Neural cell (in vitro differentiated cells): ENCODE measurements at regions not wholly inside any gene's neighbourhood (a gene's known extent, or its start where the extent isn't known, plus 50 kb on each side); places are given as distances from the start of the nearest gene placed in this dataset.

ENCODE experiments used
- H2AFZ ChIP-seq: fragments of 200-600, 300-800 bp; sonication (generic), shearing (Covaris generic); 2 replicates; pipeline ENCODE4 v1.6.0; 2014; ENCODE audit warnings: low read depth, mild to moderate bottlenecking, antibody characterized with exemption, low read length, moderate library complexity
- H3F3A ChIP-seq: fragments of 200-600 bp; shearing (Covaris generic); 2 replicates; pipeline ENCODE4 v1.6.1; 2016; ENCODE audit warnings: mild to moderate bottlenecking, moderate library complexity, mixed read lengths, antibody characterized with exemption, low read length; ENCODE audit not compliant: insufficient read depth, poor library complexity, severe bottlenecking
- H3K27ac ChIP-seq: fragments of 200-600, 300-800 bp; sonication (generic), shearing (Covaris generic); 2 replicates; pipeline ENCODE4 v1.5.1; 2014; ENCODE audit warnings: mild to moderate bottlenecking, low read length, moderate library complexity
- H3K27me3 ChIP-seq: fragments of 300-800, 200-600 bp; sonication (generic), shearing (Covaris generic); 2 replicates; pipeline ENCODE4 v1.6.0; 2014; ENCODE audit warnings: mild to moderate bottlenecking, low read depth, low read length, moderate library complexity; ENCODE audit not compliant: insufficient read depth
- H3K36me3 ChIP-seq: fragments of 300-800, 200-600 bp; sonication (generic), shearing (Covaris generic); 2 replicates; pipeline ENCODE4 v1.5.1; 2014; ENCODE audit warnings: mild to moderate bottlenecking, antibody characterized with exemption, low read length, moderate library complexity; ENCODE audit not compliant: insufficient read depth
- H3K4me2 ChIP-seq: fragments of 300-800, 200-600 bp; sonication (generic), shearing (Covaris generic); 2 replicates; pipeline ENCODE4 v1.6.0; 2014; ENCODE audit warnings: mild to moderate bottlenecking, low read length
- H3K4me3 ChIP-seq: fragments of 300-800, 200-600 bp; sonication (generic), shearing (Covaris generic); 2 replicates; pipeline ENCODE4 v1.5.1; 2014; ENCODE audit warnings: mild to moderate bottlenecking, low read length, moderate library complexity
- H3K79me2 ChIP-seq: fragments of 200-600 bp; shearing (Covaris generic); replicated peaks from 2 replicates; pipeline ENCODE4 v1.6.0; 2014; ENCODE audit warnings: mild to moderate bottlenecking, low read length, moderate library complexity; ENCODE audit not compliant: insufficient read depth
- H3K9ac ChIP-seq: fragments of 300-800, 200-600 bp; sonication (generic), shearing (Covaris generic); 2 replicates; pipeline ENCODE4 v1.6.1; 2016; ENCODE audit warnings: mild to moderate bottlenecking, low read length, mixed read lengths
- H3K9me2 ChIP-seq: fragments of 200-600 bp; shearing (Covaris generic); 2 replicates; pipeline ENCODE4 v1.6.1; 2016; ENCODE audit warnings: mild to moderate bottlenecking, low read length, mixed read lengths; ENCODE audit not compliant: insufficient read depth
- H3K9me3 ChIP-seq: fragments of 200-600, 300-800 bp; sonication (generic), shearing (Covaris generic); 2 replicates; pipeline ENCODE4 v1.6.1; 2016; ENCODE audit warnings: mild to moderate bottlenecking, mixed run types, low read length, moderate library complexity, mixed read lengths
- H4K20me1 ChIP-seq: fragments of 200-600 bp; shearing (Covaris generic); 2 replicates; pipeline ENCODE4 v1.6.1; 2016; ENCODE audit warnings: mild to moderate bottlenecking, mixed run types; ENCODE audit not compliant: insufficient read depth
- CTCF ChIP-seq: fragments of 450-650 bp; IDR thresholded peaks from 2 replicates; pipeline ENCODE4 v1.5.1; 2014; ENCODE audit warnings: antibody characterized with exemption, mild to moderate bottlenecking, moderate library complexity; ENCODE audit not compliant: poor library complexity, severe bottlenecking
- EP300 ChIP-seq: fragments of 450-650 bp; conservative IDR thresholded peaks from 2 replicates; pipeline ENCODE4 v1.6.1; 2014; ENCODE audit warnings: antibody characterized with exemption, mild to moderate bottlenecking, moderate library complexity; ENCODE audit not compliant: poor library complexity, severe bottlenecking
- EZH2 ChIP-seq: fragments of 200-600, 300-800 bp; shearing (Covaris generic), sonication (generic); IDR thresholded peaks from 2 replicates; pipeline ENCODE4 v1.6.1; 2014; ENCODE audit warnings: antibody characterized with exemption, low read length, borderline replicate concordance, mild to moderate bottlenecking; ENCODE audit not compliant: insufficient read depth, poor library complexity, severe bottlenecking
- MXI1 ChIP-seq: fragments of 450-650 bp; conservative IDR thresholded peaks from 2 replicates; pipeline ENCODE4 v1.6.1; 2014; ENCODE audit warnings: antibody characterized with exemption, mild to moderate bottlenecking; ENCODE audit not compliant: poor library complexity, severe bottlenecking
- POLR2AphosphoS5 ChIP-seq: IDR thresholded peaks from 2 replicates; pipeline ENCODE4 v1.6.1; 2012
- RAD21 ChIP-seq: fragments of 450-650 bp; conservative IDR thresholded peaks from 2 replicates; pipeline ENCODE4 v1.6.1; 2014; ENCODE audit warnings: antibody characterized with exemption, mild to moderate bottlenecking, moderate library complexity
- REST ChIP-seq: IDR thresholded peaks from 2 replicates; pipeline ENCODE4 v1.6.1; 2012; ENCODE audit warnings: borderline replicate concordance
- SMC3 ChIP-seq: fragments of 450-650 bp; conservative IDR thresholded peaks from 2 replicates; pipeline ENCODE4 v1.6.1; 2014; ENCODE audit warnings: antibody characterized with exemption, mild to moderate bottlenecking, moderate library complexity; ENCODE audit not compliant: poor library complexity
- TAF1 ChIP-seq: IDR thresholded peaks from 2 replicates; pipeline ENCODE4 v1.6.1; 2012; ENCODE audit warnings: low read depth

- Histone ChIP-seq H4K20me1 (no peaks in the 10 kb centered on the region), H3K27me3 (no peaks in the 10 kb centered on the region), H3F3A (no peaks in the 10 kb centered on the region), H3K4me2 (no peak overlapping the region), H3K9me3 (no peaks in the 10 kb centered on the region), H3K36me3 (no peaks in the 10 kb centered on the region), H3K9me2 (no peaks in the 10 kb centered on the region), H3K9ac (no peak overlapping the region), H2AFZ (no peak overlapping the region), H3K27ac (no peak overlapping the region), H3K79me2 (no peaks in the 10 kb centered on the region), H3K4me3 (no peak overlapping the region)
- TF ChIP-seq CTCF (no peak), EZH2 (no peak), REST (no peak), TAF1 (no peak), POLR2AphosphoS5 (no peak), RAD21 (no peak), SMC3 (no peak), EP300 (no peak), MXI1 (no peak)
Observed at GRCh38 chr20:55488593-55488992, 516.7 kb downstream of the CBLN4 start.

GRCh38 chr20:55478724-55479450 is 526.4 kb downstream of the CBLN4 start:
- TF ChIP-seq POLR2AphosphoS5 (no peak), REST (no peak), MXI1 (no peak), EZH2 (no peak)
- H3K36me3 ChIP-seq = no peaks in the 10 kb centered on the region
- H3K4me2 ChIP-seq = no peak overlapping the region
- H3K79me2 ChIP-seq = no peaks in the 10 kb centered on the region
- H3F3A ChIP-seq = no peaks in the 10 kb centered on the region
- no peak overlapping the region for H3K4me3 ChIP-seq
- H3K9me3 ChIP-seq = no peaks in the 10 kb centered on the region
- H3K27ac ChIP-seq = no peak overlapping the region
- no peaks in the 10 kb centered on the region for H4K20me1 ChIP-seq
- H3K9me2 ChIP-seq = no peaks in the 10 kb centered on the region
- H3K9ac ChIP-seq = no peak overlapping the region
- H3K27me3 ChIP-seq = no peaks in the 10 kb centered on the region
- H2AFZ ChIP-seq = no peak overlapping the region
